NCI-H1092 treated with DMSO at 0.1 percent for 48 hours (cell line): ENCODE measurements at regions not wholly inside any gene's neighbourhood (a gene's known extent, or its start where the extent isn't known, plus 50 kb on each side); places are given as distances from the start of the nearest gene placed in this dataset.

Experiments
- DNase-seq: peaks from one replicate; lab custom pipeline; 2025; lab: John Stamatoyannopoulos, UW

DNA sequence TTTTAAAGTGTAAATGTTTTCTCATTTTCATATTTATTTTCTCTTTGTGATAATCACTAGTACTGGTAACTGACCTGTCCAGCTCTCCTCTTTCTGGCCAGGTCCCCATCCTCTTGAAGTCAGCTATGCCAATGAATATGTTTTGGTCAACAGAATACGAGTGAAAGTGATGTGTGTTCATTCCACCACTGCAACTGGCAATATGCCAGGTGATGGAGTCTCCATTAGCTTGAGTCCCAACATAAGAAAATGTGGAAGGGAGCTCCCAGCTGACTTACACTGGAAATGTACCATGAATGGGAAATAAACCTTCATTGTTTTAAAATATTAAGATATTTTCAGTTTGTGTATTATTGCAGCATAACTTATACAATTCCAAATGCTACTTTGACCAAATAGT, 75.8 kb downstream of the CCDC34 start:
- no peak for DNase-seq

DNA sequence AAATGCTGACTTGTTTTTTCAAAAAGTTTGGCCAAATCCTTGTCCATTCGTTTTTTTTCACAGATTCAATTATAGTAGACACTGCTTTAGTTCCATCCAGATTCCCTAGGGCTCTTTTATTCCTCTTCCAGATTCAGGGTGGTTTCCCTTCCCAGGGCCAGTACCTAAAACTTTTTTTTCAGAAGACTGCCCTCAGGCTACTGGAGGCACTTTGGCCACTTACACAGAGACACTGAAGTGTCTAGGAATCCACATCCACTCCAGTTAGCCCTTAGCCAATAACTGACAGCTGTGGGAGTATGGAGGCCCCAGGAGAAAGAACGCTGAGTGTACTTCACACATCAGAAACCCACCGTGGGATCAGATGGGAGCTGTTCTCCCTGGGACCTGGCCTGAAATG, 77.3 kb downstream of the CCDC34 start:
- no peak for DNase-seq

DNA sequence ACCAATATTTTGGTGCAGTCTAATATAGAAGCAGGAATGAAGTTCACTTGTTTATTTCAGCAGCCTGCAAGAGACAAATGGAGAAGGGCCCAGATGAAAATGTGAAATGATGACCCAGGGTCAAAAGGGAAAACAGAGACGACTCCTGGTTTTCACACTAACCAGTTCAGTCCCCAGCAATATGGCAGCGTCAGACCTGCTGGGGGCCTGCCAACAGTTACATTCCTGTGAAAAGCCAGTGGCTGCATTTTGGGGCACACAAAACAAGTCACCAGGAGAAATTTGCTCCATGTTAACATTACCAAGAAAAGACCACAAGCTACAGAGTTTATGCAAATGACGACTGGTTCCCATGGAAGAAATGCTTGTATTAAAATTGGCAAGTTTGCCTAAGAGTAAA, 80.2 kb downstream of the CCDC34 start:
- no peak for DNase-seq

DNA sequence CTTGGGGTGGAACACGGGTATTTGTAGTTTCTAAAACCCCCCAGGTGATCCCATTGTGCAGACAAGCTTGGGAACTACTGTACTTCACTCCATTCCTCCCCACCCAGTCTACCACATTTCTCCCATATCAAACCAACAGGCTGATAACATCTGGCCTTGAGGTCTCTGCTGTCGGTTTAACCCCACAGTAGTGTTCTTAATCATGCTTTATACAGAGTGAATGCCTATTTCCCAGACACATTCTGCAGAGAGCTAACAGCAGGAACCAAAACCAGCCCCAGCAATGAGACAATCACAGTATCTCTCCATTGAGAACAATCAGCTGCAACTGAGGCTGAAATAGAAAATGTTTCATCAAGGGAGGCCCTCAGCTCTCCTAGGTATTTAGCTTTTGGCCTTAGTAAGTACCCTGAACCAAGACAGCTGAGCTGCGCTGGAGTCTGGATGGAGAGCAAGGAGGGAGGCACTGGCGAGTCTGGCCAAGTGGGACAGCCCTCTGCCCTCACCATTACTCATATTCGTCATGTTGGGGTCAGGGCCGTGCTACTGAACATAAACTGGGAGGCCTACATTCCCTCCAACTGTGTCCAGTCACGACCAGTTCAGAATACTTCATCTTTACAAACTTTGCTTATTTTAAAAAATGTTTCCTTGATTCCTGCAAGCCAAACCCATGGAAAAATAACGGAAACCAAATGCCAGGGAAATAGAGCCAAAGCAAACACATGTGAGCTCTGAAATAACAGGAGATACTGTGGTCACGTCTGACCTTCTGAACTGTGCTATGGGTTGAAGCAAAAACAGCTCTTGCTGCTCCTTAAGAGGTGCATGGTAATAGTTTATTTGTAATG, 81.0 kb downstream of the CCDC34 start:
- DNase-seq, result no peak

DNA sequence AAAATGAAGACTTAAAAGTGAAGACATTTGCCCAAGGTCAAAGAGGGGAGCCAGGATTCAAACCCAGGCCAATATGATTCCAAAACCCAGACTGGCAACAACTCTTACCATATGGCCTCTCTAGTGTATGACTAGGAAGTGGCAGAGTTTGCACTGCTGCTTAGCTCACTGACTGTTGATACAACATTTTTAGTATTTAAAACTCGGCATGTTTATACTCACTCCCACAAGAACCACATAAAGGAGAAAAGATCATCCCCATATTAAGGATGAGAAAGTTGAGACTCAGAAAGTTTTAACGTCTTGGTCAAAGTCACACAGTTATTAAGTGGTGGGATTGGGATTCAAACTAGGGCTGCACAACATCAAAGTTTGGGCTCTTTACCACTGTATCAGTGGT, 81.7 kb downstream of the CCDC34 start:
- no peak for DNase-seq

DNA sequence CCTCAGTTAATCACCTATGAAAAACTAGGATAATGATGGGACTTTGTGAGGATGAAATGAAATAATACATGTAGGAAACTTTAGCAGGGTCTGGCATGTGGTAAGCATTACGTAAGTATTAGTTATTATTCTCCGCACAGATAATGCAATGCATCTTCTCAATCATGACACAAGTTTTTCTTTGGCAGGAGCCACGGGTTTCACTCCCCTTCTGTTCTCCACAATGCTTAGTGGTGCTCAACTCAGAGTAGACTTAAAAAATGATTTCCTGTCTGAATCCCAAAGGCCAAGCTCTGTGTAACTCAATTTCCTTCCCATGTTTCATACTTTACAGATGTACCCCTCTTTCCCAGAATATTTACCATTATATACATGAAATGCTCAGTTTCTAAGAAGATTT, 82.9 kb downstream of the CCDC34 start:
- no peak for DNase-seq

DNA sequence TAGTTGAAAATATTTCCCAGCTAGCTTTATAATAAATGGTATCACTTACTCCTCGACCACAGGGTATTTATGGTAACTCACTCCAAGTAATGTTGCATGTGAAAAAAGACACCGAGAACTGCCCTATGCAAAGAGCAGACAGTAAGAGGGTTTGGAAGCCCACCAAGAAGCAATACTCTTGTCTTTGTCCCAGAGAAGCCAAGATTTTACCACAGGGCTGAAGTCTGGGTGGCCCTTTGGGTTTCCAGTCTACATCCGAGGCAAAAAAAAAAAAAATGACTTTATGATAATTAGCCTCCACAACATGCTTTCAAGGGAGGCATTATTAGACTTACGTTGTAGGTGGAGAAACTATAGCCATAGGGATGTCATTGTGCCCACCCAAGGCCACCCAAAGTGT, 83.6 kb downstream of the CCDC34 start:
- no peak for DNase-seq

DNA sequence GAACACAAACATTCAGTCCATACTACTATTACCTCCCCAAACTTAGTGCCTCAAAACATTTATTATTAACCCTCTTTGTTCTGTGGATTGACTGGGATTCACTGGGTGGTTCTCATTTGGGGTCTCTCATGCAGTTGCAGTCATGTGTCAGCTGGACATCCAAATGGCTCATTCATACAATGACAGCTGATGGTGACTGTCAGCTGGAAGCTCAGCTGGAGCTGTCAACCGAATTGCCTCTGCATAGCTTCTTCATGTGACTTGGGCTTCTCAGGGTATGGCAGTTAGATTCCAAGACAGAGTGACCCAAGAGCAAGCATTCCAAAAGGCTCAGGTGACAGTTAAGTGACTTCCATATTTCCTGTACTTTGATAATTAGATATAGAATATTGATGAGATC, 85.2 kb downstream of the CCDC34 start:
- no peak for DNase-seq

DNA sequence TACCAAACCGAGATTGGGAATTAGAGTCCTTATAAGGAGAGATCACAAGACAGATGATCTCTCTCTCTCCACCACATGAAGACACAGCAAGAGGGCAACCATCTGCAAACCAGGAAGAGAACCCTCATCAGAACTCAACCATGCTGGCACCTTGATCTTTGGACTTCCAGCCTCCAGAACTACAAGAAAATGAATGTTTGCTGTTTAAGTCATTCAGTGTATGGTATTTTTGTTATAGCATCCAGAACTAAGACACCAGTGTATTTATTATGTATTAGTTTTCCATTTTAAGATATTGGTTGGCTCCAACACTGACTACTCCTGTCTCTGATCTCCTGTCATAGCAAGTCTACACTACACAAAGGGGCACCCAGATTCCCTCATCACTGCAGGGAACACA, 86.9 kb downstream of the CCDC34 start:
- DNase-seq, result no peak

DNA sequence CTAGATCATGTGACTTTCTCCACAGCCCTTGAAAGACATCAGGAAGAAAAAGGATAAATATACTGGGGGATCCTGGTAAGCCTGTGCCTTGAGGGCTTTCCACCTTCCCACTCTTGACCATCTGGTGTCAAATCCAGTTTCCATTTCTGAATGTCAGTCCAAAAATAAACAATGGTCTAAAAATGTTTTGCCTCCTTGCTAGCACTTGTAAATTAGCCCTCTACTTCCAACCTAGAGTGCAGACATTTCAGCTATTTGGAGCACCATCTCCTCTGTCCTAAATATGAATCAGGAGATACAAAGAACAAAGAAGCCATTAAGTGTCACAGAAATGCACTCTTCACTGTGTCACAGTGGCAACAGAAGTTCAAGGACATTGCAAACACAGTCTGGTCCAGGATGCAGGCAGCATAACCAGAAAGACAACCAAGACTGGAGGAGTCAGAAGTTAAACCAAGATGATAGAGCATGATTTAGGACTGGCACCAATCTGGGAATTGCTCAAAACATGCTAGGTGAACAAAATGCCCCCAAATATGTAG, 88.1 kb downstream of the CCDC34 start:
- DNase-seq, result no peak

DNA sequence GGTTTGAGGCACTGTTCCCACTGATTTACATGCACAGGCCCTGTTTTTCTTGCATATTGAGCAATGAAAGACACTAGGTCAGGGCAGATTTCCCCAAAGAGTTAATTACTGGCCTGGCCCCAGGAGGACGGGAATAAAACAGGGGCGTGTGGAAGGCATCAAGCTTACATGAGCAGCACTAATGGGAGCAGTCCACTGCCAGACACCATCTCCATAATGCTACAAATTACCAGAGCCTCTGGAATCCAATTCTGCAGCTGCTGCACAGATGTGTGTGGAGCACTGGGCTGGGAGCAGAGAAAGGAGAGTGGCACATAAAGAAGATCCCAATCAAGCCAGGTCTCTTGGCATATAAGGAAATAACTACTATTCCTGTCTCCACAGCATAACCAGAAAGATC, 96.9 kb downstream of the CCDC34 start:
- no peak for DNase-seq

DNA sequence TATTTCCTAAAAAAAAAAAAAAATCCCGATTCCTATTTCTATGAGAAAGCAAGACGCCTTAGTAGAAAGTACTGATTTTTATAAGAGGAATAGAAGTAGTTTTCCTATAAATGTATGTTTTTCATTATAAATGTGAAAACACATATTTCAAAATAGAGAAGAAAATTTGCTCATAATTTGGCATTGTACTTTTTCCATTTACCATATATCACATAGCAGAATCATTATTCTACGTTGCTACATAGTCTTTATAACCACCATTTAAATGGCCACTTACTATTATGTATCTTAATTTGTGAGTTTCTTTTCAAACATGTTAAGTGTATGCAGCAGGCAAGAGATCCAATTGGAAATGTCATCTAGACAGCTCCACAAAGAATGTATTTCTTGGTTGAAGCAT, 99.0 kb downstream of the CCDC34 start:
- DNase-seq, result no peak

DNA sequence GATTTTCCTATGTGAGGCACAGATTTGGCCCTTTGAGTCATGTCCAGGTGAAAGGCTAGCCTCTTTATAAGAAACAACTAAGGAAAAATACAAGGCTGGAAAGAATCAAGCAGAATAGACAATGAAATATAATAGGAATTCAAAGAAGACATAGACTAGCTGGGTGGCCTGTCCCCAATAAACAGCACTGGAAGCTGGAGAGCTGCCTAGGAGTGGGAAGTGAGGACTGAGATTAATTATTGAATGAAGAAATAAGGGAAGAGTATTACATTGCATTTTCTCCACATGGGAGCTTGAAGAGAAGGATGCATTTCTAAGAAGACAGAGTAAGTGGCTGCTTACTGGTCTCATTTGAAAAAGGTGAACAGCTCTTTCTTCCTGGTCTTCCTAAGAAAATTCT, 100.0 kb downstream of the CCDC34 start:
- DNase-seq, result no peak

DNA sequence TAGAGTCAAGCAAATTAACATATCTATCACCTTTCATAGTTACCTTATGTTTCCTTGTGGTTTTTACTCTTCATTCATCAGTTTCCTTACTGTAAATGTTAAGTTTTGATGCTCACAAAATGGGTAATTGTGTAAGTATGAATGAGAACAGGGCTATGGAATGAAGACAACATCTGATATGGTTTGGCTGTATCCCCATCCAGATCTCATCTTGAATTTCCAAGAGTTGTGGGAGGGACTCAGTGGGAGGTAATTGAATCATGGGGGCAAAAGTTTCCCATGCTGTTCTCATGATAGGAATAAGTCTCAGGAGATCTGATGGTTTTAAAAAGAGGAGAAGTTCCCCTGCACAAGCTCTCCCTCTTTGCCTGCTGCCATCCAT, 107.6 kb downstream of the CCDC34 start:
- DNase-seq, result no peak

DNA sequence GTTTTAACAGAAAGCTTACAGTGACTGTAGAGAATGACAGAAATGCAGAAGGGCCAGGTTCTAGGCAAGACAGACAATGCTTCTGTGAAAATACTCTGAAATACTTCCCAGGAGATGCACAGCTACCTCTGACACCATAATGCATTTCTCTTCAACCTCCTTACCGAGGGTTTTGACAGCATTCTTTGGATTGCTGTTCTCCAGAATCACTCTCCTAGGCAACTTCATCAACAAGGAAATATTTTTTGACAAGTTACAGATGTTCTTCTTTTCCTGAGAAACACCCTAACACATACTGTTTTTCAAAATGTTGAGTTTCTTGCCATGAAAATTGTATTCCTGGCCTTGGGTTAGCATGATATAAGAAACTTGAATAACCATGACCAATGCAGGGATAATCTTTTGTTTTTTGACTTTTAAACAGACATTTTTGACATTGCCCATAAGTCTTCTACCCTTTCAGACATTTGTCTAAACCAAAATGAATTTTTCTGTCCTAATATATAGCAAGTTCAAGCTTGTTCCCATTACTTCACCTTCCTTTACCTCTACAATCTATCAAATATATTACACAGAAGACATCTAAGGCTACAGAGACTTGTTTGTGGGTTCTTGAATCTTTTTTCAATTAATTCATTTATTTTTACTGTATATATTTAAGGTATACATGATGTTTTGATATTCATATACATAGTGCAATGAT, 108.1 kb downstream of the CCDC34 start:
- DNase-seq, result no peak

DNA sequence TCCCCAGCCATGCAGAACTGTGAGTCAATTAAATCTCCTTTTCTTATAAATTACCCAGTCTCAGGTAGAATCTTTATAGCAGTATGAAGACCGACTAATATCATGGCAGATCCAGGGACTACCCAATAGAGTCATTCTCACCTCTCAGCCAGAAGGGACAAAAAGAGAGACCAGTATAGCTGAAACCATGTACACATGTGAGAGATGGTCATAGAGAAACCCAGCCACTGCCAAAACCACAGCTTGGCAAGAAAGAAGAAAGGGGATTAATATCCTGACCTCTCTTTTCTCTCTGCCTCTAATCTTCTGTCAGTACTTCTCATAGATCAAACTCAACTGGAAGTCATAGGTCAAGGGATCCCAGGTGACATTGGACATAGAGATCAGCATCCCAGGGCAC, 109.8 kb downstream of the CCDC34 start:
- DNase-seq, result no peak

DNA sequence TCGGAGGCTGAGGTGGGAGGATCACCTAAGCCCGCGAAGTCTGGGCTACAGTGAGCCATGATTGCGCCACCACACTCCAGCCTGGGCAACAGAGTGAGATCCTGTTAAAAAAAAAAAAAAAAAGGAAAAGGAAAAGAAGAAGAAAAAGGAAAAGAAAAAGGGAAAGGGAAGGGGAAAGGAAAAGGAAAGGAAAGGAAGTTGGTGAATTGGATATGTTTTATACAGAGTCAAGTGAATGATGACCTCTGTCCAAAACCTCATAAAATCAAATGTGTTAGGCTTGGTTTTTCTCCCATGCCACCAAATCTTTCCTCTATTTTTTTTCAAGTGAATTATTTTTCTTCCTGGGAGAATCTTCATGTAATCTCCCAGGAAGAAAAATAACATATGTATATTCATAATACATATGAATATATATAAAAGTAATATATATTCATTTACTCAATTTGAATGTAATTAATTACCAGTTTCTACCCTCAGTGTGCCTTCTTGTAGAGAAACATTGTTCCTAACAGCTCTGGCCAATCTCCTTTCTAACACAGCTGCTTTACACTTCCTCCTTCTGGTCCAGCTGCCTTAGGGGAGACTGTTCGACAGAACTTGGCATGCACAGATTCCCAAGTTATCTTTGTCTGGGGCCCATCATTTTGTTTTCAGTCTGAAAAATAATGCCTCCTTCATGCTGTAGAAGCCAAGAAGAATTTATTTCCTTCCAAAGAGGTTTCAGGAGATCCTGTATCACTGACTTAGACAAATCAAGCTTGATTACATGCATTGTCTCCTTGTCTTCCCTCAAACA, 111.9 kb downstream of the CCDC34 start:
- DNase-seq, result no peak

DNA sequence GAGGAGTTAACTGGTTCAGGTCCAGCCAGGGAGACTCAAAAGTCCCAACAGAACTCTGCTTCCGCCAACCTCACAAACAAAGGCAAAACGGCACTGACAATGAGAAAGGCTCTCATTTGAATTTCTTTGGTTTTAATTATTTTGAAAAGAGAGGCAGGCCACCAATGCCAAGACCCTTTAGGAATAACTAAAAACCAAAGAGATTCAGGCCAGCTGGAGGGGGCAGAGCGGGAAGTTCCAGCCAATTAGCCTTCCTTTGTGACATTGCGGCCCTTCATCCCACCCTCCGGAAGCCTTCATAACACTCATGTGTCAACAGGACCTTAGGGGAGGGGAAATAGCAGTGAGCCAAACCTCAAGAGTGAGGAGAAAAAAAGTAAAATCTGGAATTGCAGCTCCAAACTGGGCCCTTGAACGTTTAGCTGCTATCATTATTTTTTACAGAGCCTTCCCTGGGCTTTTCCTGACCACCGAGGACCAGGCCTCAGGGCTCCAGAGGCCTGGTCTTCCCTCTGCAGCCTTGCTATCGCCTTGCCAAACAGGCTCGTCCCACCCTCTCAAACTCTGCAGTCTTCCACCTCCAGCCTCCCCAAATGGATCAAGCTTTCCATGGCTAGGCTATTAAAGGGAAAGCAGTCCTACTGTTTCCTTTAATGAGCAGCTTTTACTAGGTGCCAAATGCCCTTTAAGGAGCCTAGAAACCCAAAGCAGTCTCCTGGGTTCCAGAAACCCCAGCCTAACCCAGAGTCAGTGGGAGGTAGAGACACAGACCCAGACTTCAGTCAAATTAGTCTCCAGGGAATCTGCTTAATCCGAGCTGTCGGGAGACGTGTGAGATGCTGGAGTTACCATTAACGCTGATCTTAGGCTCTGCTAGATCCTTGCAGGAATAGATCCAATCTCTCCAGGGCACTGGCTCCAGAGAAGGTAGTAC, 114.2 kb downstream of the CCDC34 start:
- no peak for DNase-seq

DNA sequence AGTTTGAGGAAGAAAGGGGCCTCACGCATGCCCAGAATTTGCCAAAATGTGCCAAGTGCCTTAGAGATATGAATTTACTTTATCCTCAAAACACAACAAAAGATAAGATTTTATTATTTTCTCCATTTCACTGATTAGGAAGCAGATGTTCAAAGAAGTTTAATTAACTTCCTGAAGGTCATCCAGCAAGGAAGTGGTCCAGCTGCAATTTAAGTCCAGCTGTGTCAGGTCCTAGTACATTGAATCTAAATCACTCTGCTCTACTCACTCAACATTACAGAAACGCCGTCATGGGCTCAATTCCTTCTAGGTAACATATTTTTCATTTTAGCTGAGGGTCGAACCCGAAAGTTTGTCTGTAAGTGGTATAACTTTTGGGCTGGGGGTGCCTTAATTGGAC, 115.4 kb downstream of the CCDC34 start:
- no peak for DNase-seq

DNA sequence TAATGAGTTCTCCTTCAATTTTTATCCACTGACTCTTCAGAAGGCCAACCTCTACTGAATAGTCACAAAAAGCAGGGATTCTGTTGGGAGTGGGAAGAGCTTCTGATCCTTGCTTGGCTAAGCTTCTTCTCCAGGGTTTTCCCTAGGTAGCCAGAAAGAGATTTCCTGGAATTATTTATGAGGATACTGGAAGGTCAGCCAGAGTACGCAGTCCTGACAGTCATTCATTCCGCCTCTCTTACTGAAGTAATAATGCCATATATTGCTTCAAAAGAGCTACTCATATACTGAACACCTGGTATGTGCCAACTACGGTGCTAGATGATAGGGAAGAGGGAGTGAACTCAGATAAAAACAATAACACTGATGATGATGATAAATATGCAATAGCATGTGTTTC, 116.1 kb downstream of the CCDC34 start:
- peak; percentile 41 for DNase-seq

DNA sequence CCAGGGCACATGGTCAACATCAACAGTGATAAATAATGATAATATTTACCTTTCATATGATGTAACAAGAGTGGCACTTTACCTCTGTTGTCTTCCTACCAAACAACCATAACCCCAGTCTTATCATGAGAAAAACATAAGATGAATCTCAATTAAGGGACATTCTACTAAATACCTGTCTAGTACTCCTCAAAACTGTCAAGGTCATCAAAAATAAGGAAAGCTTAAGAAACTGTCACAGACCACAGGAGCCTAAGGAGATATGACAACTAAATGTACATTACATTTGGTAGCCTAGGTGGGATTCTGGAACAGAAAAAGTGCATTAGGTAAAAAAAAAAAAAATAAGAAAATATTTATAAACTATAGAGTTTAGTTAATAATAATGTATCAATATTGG, 118.1 kb downstream of the CCDC34 start:
- no peak for DNase-seq

DNA sequence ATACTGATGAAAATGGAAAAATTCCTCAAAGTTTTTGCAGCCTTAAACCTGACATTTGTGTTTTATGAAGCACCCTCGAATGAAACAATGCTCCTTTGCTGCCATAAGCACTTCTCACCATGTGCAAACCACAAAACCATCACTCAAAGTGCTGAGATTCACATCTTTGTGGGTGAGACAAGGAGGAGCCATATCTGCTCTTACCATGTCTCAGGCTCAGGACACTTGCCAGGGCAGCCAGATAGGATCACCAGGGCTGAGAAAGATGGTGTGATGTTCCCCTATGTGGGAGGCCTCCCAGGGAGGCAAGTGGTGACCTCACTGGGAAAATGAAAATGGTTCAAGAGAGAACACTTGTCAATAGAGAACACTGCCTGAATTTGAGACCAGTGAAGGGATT, 120.4 kb downstream of the CCDC34 start:
- DNase-seq, result no peak
